Breast epithelium (tissue), 3 donors: ENCODE measurements at regions not wholly inside any gene's neighbourhood (a gene's known extent, or its start where the extent isn't known, plus 50 kb on each side); places are given as distances from the start of the nearest gene placed in this dataset.

ENCODE experiments used
- CTCF ChIP-seq, 3 donors: fragments of 450-650 bp; IDR thresholded peaks; one replicate each; pipeline ENCODE4 v1.5.1; 2016 to 2017; ENCODE audit warnings: antibody characterized with exemption in 3 of 3, mild to moderate bottlenecking in 3 of 3, moderate library complexity in 3 of 3
- POLR2A ChIP-seq: fragments of 450-650 bp; IDR thresholded peaks from one replicate; pipeline ENCODE4 v1.6.1; 2016; ENCODE audit warnings: antibody characterized with exemption, mild to moderate bottlenecking, moderate library complexity
- POLR2AphosphoS5 ChIP-seq, 3 donors: sonication (generic); formaldehyde crosslinking; IDR thresholded peaks; one replicate each; pipeline ENCODE4 v1.6.1; 2017; ENCODE audit warnings: antibody characterized with exemption in 3 of 3

- TF ChIP-seq CTCF (IDR thresholded peaks at IDR 0.05) (no peak), POLR2A (no peak), POLR2AphosphoS5 (IDR thresholded peaks at IDR 0.05) (no peak)
These were observed 191.5 kb upstream of the ASIC2 start for GRCh38 chr17:33484559-33484958.
